GM21619 (cell line): ENCODE measurements at regions not wholly inside any gene's neighbourhood (a gene's known extent, or its start where the extent isn't known, plus 50 kb on each side); places are given as distances from the start of the nearest gene placed in this dataset.

Source experiments
- ATAC-seq: cut with Tn5 transposase; IDR thresholded peaks from one replicate; pipeline ENCODE4 v1.9.1; 2021; ENCODE audit not compliant: unreplicated experiment

DNA sequence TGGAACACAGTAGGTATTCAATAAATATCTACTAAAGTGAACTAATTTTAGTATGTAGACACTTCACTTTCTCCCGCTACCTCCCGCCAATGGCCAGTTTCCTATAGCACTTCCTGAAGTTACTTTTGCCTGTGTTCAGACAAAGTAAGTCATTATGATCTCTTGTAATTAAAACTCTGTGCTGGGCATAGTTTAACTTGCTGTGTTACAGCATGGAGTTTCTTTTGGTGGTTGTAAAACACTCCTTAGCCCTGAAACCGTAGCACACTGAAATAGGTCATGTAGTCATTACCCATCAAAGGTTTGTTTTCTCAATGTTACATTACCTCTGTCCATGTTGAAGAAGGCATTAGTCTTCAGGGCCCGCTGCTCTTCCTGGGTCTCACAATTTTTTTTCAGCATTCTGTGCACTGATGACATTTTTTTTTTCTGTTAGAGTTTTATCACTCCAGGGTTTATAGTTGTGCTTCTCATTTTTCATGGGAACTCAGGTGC is 54.0 kb upstream of the CENPW start:
- ATAC-seq, result no peak
